ENCODE measurements at regions not wholly inside any gene's neighbourhood (a gene's known extent, or its start where the extent isn't known, plus 50 kb on each side); places are given as distances from the start of the nearest gene placed in this dataset.

DNA sequence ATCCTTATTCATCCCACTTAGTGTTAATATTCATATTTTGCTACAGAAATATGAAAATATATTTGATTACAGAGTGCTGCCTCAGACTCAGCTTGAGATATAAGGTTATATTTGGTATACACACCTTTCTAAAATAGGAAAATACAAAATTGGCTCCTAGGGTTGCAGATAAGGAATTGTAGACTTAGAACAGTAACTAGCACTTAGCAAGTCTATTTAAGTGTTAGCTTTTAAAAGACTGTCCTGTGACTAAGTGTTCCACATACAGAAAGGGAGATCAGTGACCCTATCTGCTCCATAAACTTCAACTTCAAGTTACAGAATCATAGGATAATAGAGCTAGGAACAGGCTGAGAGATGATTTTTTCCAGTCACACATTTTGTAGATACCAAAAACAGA lies 607.0 kb downstream of the ZNF608 start:
- peaks cover 4 to 28% (median 7%) of the 10 kb centered on the region in 3 experiments; a peak in 5 of 7 replicates for H3K36me3 Mint-ChIP-seq (ENCODE audit: insufficient read depth in 1 of 3, low read depth in 3 of 3)
- no peak for DNase-seq
- TF ChIP-seq, protein P1, sequence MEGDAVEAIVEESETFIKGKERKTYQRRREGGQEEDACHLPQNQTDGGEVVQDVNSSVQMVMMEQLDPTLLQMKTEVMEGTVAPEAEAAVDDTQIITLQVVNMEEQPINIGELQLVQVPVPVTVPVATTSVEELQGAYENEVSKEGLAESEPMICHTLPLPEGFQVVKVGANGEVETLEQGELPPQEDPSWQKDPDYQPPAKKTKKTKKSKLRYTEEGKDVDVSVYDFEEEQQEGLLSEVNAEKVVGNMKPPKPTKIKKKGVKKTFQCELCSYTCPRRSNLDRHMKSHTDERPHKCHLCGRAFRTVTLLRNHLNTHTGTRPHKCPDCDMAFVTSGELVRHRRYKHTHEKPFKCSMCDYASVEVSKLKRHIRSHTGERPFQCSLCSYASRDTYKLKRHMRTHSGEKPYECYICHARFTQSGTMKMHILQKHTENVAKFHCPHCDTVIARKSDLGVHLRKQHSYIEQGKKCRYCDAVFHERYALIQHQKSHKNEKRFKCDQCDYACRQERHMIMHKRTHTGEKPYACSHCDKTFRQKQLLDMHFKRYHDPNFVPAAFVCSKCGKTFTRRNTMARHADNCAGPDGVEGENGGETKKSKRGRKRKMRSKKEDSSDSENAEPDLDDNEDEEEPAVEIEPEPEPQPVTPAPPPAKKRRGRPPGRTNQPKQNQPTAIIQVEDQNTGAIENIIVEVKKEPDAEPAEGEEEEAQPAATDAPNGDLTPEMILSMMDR (conservative IDR thresholded peaks at IDR 0.05), result no peak

More for the DNA sequence above, 607.0 kb downstream of the ZNF608 start:
- Histone ChIP-seq H3K4ac (ENCODE audit: low read depth, low read length) (no peak overlapping the region), H4K20me1 (ENCODE audit: control insufficient read depth, insufficient read depth, insufficient read length) (no peaks in the 10 kb centered on the region), H3K23me2 (ENCODE audit: insufficient read length, low read depth, low read length, poor library complexity, severe bottlenecking) (no peaks in the 10 kb centered on the region), H3K14ac (ENCODE audit: insufficient read depth, low read length) (no peak overlapping the region), H3T11ph (ENCODE audit: low read length) (no peak overlapping the region), H3K79me2 (ENCODE audit: insufficient read depth, low read length) (no peaks in the 10 kb centered on the region), H3K27me3 (ENCODE audit: insufficient read depth, low read length) (no peaks in the 10 kb centered on the region), H2BK20ac (ENCODE audit: low read depth, low read length, poor library complexity, severe bottlenecking) (no peak overlapping the region), H2BK15ac (ENCODE audit: low read depth, low read length) (no peak overlapping the region), H2AK5ac (ENCODE audit: insufficient read length, low read length) (no peak overlapping the region), H2BK12ac (ENCODE audit: insufficient read length, low read depth, low read length) (no peak overlapping the region), H3K4me2 (ENCODE audit: insufficient read depth, insufficient read length, low read length) (no peak overlapping the region), H4K8ac (replicated peaks; ENCODE audit: insufficient read length, low read depth, low read length) (no peak overlapping the region), H3K23ac (ENCODE audit: insufficient read length, low read depth, low read length) (no peak overlapping the region), H3K9me3 (ENCODE audit: control insufficient read depth, low read depth, low read length) (no peaks in the 10 kb centered on the region), H3K18ac (ENCODE audit: insufficient read length, low read depth, low read length) (no peak overlapping the region), H2BK5ac (ENCODE audit: insufficient read length, low read length) (no peak overlapping the region), H3K79me1 (ENCODE audit: insufficient read depth, low read depth, low read length, poor library complexity, severe bottlenecking) (no peaks in the 10 kb centered on the region), H3K4me1 (ENCODE audit: insufficient read depth, low read length) (no peaks in the 10 kb centered on the region), H2AFZ (ENCODE audit: low read length) (no peak overlapping the region), H3K27ac (ENCODE audit: insufficient read length, low read depth, low read length) (no peak overlapping the region), H3K56ac (ENCODE audit: insufficient read length, low read depth, low read length) (no peak overlapping the region), H3K9ac (ENCODE audit: extremely low read depth, insufficient read length, low read length) (no peak overlapping the region), H4K5ac (ENCODE audit: insufficient read length, low read depth, low read length) (no peak overlapping the region), H4K91ac (ENCODE audit: insufficient read length, low read depth, low read length) (no peak overlapping the region), H2BK120ac (ENCODE audit: low read depth, low read length, poor library complexity, severe bottlenecking) (no peak overlapping the region)
- H3K9me3 Mint-ChIP-seq, result peaks cover 11 to 20% of the 10 kb centered on the region in 2 experiments
- no peaks in the 10 kb centered on the region for H3K4me1 Mint-ChIP-seq
- H3K27ac Mint-ChIP-seq, result no peak overlapping the region
- H3K4me3 Mint-ChIP-seq, result no peak overlapping the region
- no peaks in the 10 kb centered on the region for H3K27me3 Mint-ChIP-seq (ENCODE audit: low read depth)
